CD4-positive, alpha-beta memory T cell (primary cell): ENCODE measurements at regions not wholly inside any gene's neighbourhood (a gene's known extent, or its start where the extent isn't known, plus 50 kb on each side); places are given as distances from the start of the nearest gene placed in this dataset.

Experiments used
- CTCF ChIA-PET: fragments of 350-600 bp; sonication (Branson Sonifier 250); formaldehyde crosslinking; loops from one replicate; lab custom pipeline; 2021; ENCODE audit warnings: inconsistent platforms; ENCODE audit not compliant: partially characterized antibody; lab: Charles Lee
- POLR2A ChIA-PET: fragments of 350-600 bp; sonication (Branson Sonifier 250); formaldehyde crosslinking; loops from one replicate; lab custom pipeline; 2021; ENCODE audit not compliant: partially characterized antibody; lab: Charles Lee
- DNase-seq, 5 donors: peaks; one replicate each; pipeline versions ENCODE4 v3.0.0 to v3.0.0-alpha.2; 2020 to 2022; ENCODE audit warnings: mixed read lengths in 1 of 5
- H3K27ac ChIP-seq: one replicate; pipeline ENCODE4 v1.7.0; 2013; ENCODE audit warnings: low read depth, low read length
- H3K27me3 ChIP-seq: 2 replicates; pipeline ENCODE4 v1.7.0; 2013; ENCODE audit warnings: mild to moderate bottlenecking, low read length, moderate library complexity; ENCODE audit not compliant: insufficient read depth
- H3K36me3 ChIP-seq: 2 replicates; pipeline ENCODE4 v1.7.0; 2013; ENCODE audit warnings: mild to moderate bottlenecking, low read length, moderate library complexity; ENCODE audit not compliant: insufficient read depth
- H3K4me1 ChIP-seq: 2 replicates; pipeline ENCODE4 v1.7.0; 2013; ENCODE audit warnings: mild to moderate bottlenecking, low read length, moderate library complexity; ENCODE audit not compliant: insufficient read depth
- H3K4me3 ChIP-seq, 2 donors: one replicate each; pipeline ENCODE4 v1.7.0; 2013; ENCODE audit warnings: low read length in 2 of 2, mild to moderate bottlenecking in 1 of 2
- H3K9me3 ChIP-seq, 2 donors: one replicate each; pipeline ENCODE4 v1.7.0; 2013; ENCODE audit warnings: low read length in 2 of 2, control low read depth in 1 of 2; ENCODE audit not compliant: control insufficient read depth in 1 of 2
- H3K27ac Mint-ChIP-seq, 7 donors: one replicate each; pipeline ENCODE4 v1.8.0; 2020 to 2021; ENCODE audit warnings: mixed read lengths in 7 of 7, mild to moderate bottlenecking in 6 of 7, inconsistent platforms in 3 of 7, moderate library complexity in 3 of 7
- H3K27me3 Mint-ChIP-seq, 2 donors: one replicate each; pipeline ENCODE4 v1.8.0; 2020 to 2021; ENCODE audit warnings: mixed read lengths in 2 of 2
- H3K36me3 Mint-ChIP-seq, 2 donors: one replicate each; pipeline ENCODE4 v1.8.0; 2020 to 2021; ENCODE audit warnings: mixed read lengths in 2 of 2, inconsistent platforms in 1 of 2, mild to moderate bottlenecking in 1 of 2
- H3K4me1 Mint-ChIP-seq, 4 donors: one replicate each; pipeline ENCODE4 v1.8.0; 2020 to 2021; ENCODE audit warnings: mixed read lengths in 4 of 4, mild to moderate bottlenecking in 1 of 4
- H3K4me3 Mint-ChIP-seq, 8 donors: one replicate each; pipeline ENCODE4 v1.8.0; 2020 to 2021; ENCODE audit warnings: mixed read lengths in 8 of 8, mild to moderate bottlenecking in 7 of 8, moderate library complexity in 6 of 8, inconsistent platforms in 3 of 8
- H3K9me3 Mint-ChIP-seq, 8 donors: one replicate each; pipeline ENCODE4 v1.8.0; 2020 to 2021; ENCODE audit warnings: mixed read lengths in 8 of 8, mild to moderate bottlenecking in 5 of 8, inconsistent platforms in 3 of 8, moderate library complexity in 1 of 8
- intact Hi-C: fragments of 100-400 bp; cut with micrococcal nuclease; formaldehyde crosslinking; loops from one replicate; pipeline ENCODE4 v1.15.1; 2023

- H3K27me3 ChIP-seq, result no peaks in the 10 kb centered on the region
- H3K4me1 ChIP-seq, result no peaks in the 10 kb centered on the region
- Mint-ChIP-seq H3K27me3 (no peaks in the 10 kb centered on the region), H3K4me1 (peaks cover 6 to 13% (median 10%) of the 10 kb centered on the region in 4 donors), H3K4me3 (no peak overlapping the region), H3K36me3 (no peaks in the 10 kb centered on the region), H3K9me3 (no peaks in the 10 kb centered on the region), H3K27ac (no peak overlapping the region)
- CTCF ChIA-PET, result no interaction called here
- no peaks in the 10 kb centered on the region for H3K9me3 ChIP-seq
- no peak overlapping the region for H3K27ac ChIP-seq
- intact Hi-C loops, result loop anchor here (10.0 kb wide), 1 partner anchor 75 kb away; no protein-coding TSS in a partner anchor
- no peaks in the 10 kb centered on the region for H3K36me3 ChIP-seq
- H3K4me3 ChIP-seq, result no peak overlapping the region
- POLR2A ChIA-PET, result no interaction called here
- no peak for DNase-seq
These were observed 122.2 kb upstream of the TLE3 start for GRCh38 chr15:70219966-70220365.

- POLR2A ChIA-PET, result no interaction called here
- CTCF ChIA-PET, result no interaction called here
These were observed 121.7 kb upstream of the TLE3 start for GRCh38 chr15:70219256-70219895.

GRCh38 chr15:70217226-70218160 is 119.8 kb upstream of the TLE3 start:
- POLR2A ChIA-PET, result no interaction called here
- CTCF ChIA-PET, result no interaction called here
- H3K9me3 Mint-ChIP-seq, result no peaks in the 10 kb centered on the region
- Histone ChIP-seq H3K36me3 (no peaks in the 10 kb centered on the region), H3K27me3 (no peaks in the 10 kb centered on the region), H3K27ac (no peak overlapping the region), H3K4me1 (no peaks in the 10 kb centered on the region), H3K9me3 (no peaks in the 10 kb centered on the region), H3K4me3 (no peak overlapping the region)
- no peak overlapping the region for H3K4me3 Mint-ChIP-seq
- H3K27ac Mint-ChIP-seq, result peak overlapping the region in 1 of 7 donors; percentile 54
- no peaks in the 10 kb centered on the region for H3K27me3 Mint-ChIP-seq
- no peaks in the 10 kb centered on the region for H3K36me3 Mint-ChIP-seq
- intact Hi-C loops, result loop anchor here (10.0 kb wide), 1 partner anchor 77 kb away; no protein-coding TSS in a partner anchor
- DNase-seq, result no peak
- H3K4me1 Mint-ChIP-seq, result peaks cover 0 to 3% (median 0%) of the 10 kb centered on the region in 4 donors

More at GRCh38 chr15:70219256-70219895, 121.7 kb upstream of the TLE3 start:
- DNase-seq, result no peak
- Mint-ChIP-seq H3K27me3 (no peaks in the 10 kb centered on the region), H3K4me1 (peaks cover 6 to 13% (median 10%) of the 10 kb centered on the region in 4 donors), H3K36me3 (no peaks in the 10 kb centered on the region), H3K27ac (no peak overlapping the region), H3K4me3 (no peak overlapping the region), H3K9me3 (no peaks in the 10 kb centered on the region)
- H3K27me3 ChIP-seq, result no peaks in the 10 kb centered on the region
- intact Hi-C loops, result loop anchor here (10.0 kb wide), 1 partner anchor 75 kb away; no protein-coding TSS in a partner anchor
- no peaks in the 10 kb centered on the region for H3K4me1 ChIP-seq
- no peaks in the 10 kb centered on the region for H3K36me3 ChIP-seq
- no peak overlapping the region for H3K4me3 ChIP-seq
- no peak overlapping the region for H3K27ac ChIP-seq
- H3K9me3 ChIP-seq, result no peaks in the 10 kb centered on the region

GRCh38 chr15:70215951-70216350 is 118.2 kb upstream of the TLE3 start:
- Histone ChIP-seq H3K9me3 (no peaks in the 10 kb centered on the region), H3K4me3 (no peak overlapping the region), H3K27me3 (no peaks in the 10 kb centered on the region), H3K27ac (no peak overlapping the region), H3K36me3 (no peaks in the 10 kb centered on the region), H3K4me1 (no peaks in the 10 kb centered on the region)
- Mint-ChIP-seq H3K4me3 (no peak overlapping the region), H3K27me3 (no peaks in the 10 kb centered on the region), H3K9me3 (no peaks in the 10 kb centered on the region), H3K36me3 (no peaks in the 10 kb centered on the region), H3K27ac (no peak overlapping the region), H3K4me1 (peaks cover 0 to 3% (median 0%) of the 10 kb centered on the region in 4 donors)
- no peak for DNase-seq
- ChIA-PET POLR2A (no interaction called here), CTCF (no interaction called here)
- intact Hi-C loops, result loop anchor here (10.0 kb wide), 1 partner anchor 79 kb away; no protein-coding TSS in a partner anchor

GRCh38 chr15:70214941-70215635 is 117.4 kb upstream of the TLE3 start:
- Histone ChIP-seq H3K27me3 (no peaks in the 10 kb centered on the region), H3K4me3 (no peak overlapping the region), H3K4me1 (no peaks in the 10 kb centered on the region), H3K9me3 (no peaks in the 10 kb centered on the region), H3K36me3 (no peaks in the 10 kb centered on the region), H3K27ac (no peak overlapping the region)
- intact Hi-C loops, result loop anchor here (5.0 to 10.0 kb wide), 2 partner anchors 80 to 638 kb away; no protein-coding TSS in a partner anchor
- peaks cover 0 to 3% (median 0%) of the 10 kb centered on the region in 4 donors for H3K4me1 Mint-ChIP-seq
- POLR2A ChIA-PET, result no interaction called here
- DNase-seq, result no peak
- peak overlapping the region in 1 of 7 donors; percentile 12 for H3K27ac Mint-ChIP-seq
- CTCF ChIA-PET, result no interaction called here
- H3K4me3 Mint-ChIP-seq, result no peak overlapping the region
- H3K9me3 Mint-ChIP-seq, result no peaks in the 10 kb centered on the region
- no peaks in the 10 kb centered on the region for H3K36me3 Mint-ChIP-seq
- no peaks in the 10 kb centered on the region for H3K27me3 Mint-ChIP-seq

GRCh38 chr15:70214276-70214675 is 116.6 kb upstream of the TLE3 start:
- intact Hi-C loops, result loop anchor here (5.0 to 10.0 kb wide), 2 partner anchors 81 to 637 kb away; no protein-coding TSS in a partner anchor
- no peaks in the 10 kb centered on the region for H3K36me3 ChIP-seq
- H3K4me1 Mint-ChIP-seq, result peaks cover 0 to 3% (median 0%) of the 10 kb centered on the region in 4 donors
- no peaks in the 10 kb centered on the region for H3K27me3 Mint-ChIP-seq
- no peak overlapping the region for H3K4me3 ChIP-seq
- no peaks in the 10 kb centered on the region for H3K36me3 Mint-ChIP-seq
- peak overlapping the region in 1 of 7 donors; percentile 70 for H3K27ac Mint-ChIP-seq
- ChIA-PET CTCF (no interaction called here), POLR2A (no interaction called here)
- H3K4me1 ChIP-seq, result no peaks in the 10 kb centered on the region
- H3K4me3 Mint-ChIP-seq, result no peak overlapping the region
- H3K9me3 ChIP-seq, result no peaks in the 10 kb centered on the region
- H3K27ac ChIP-seq, result no peak overlapping the region
- H3K9me3 Mint-ChIP-seq, result no peaks in the 10 kb centered on the region
- DNase-seq, result no peak
- H3K27me3 ChIP-seq, result no peaks in the 10 kb centered on the region
